GM18867 (cell line): ENCODE measurements at regions not wholly inside any gene's neighbourhood (a gene's known extent, or its start where the extent isn't known, plus 50 kb on each side); places are given as distances from the start of the nearest gene placed in this dataset.
A peak's percentile ranks its signal among the peaks of the same experiment; 100 is the strongest.

ENCODE experiments used
- ATAC-seq: cut with Tn5 transposase; IDR thresholded peaks from one replicate; pipeline ENCODE4 v1.9.1; 2021; ENCODE audit warnings: mild to moderate bottlenecking, moderate library complexity; ENCODE audit not compliant: unreplicated experiment

- no peak for ATAC-seq
These were observed 79.5 kb upstream of the PALMD start for GRCh38 chr1:99566290-99567021.

- peak; percentile 67 for ATAC-seq
These were observed 75.3 kb upstream of the PALMD start for GRCh38 chr1:99570486-99571089.

- no peak for ATAC-seq
These were observed 74.7 kb upstream of the PALMD start for GRCh38 chr1:99571092-99571734.

- ATAC-seq = no peak
These were observed 72.3 kb upstream of the PALMD start for GRCh38 chr1:99573431-99574217.

- no peak for ATAC-seq
These were observed 68.6 kb upstream of the PALMD start for GRCh38 chr1:99577313-99577712.

- ATAC-seq = no peak
These were observed 66.2 kb upstream of the PALMD start for GRCh38 chr1:99579691-99580172.

GRCh38 chr1:99580451-99580850, 65.5 kb upstream of the PALMD start:
- ATAC-seq = no peak

GRCh38 chr1:99587008-99587407, 58.9 kb upstream of the PALMD start:
- no peak for ATAC-seq

- no peak for ATAC-seq
These were observed 56.7 kb upstream of the PALMD start for GRCh38 chr1:99589186-99589636.

GRCh38 chr1:99590578-99591209, 55.2 kb upstream of the PALMD start:
- ATAC-seq = no peak

- ATAC-seq = no peak
These were observed 54.0 kb upstream of the PALMD start for GRCh38 chr1:99591886-99592285.

GRCh38 chr1:99594205-99594604, 51.7 kb upstream of the PALMD start:
- ATAC-seq = no peak

GRCh38 chr1:99595041-99595440, 50.9 kb upstream of the PALMD start:
- no peak for ATAC-seq

GRCh38 chr1:99595441-99595840, 50.5 kb upstream of the PALMD start:
- no peak for ATAC-seq
